A549 (cell line): ENCODE measurements at regions not wholly inside any gene's neighbourhood (a gene's known extent, or its start where the extent isn't known, plus 50 kb on each side); places are given as distances from the start of the nearest gene placed in this dataset.

Source experiments
- EHMT2 ChIP-seq: fragments of 200-600 bp; sonication (generic); IDR thresholded peaks from 2 replicates; pipeline ENCODE4 v1.6.1; 2016; ENCODE audit warnings: antibody characterized with exemption, low read depth, mild to moderate bottlenecking, moderate library complexity
- KDM1A ChIP-seq: fragments of 200-600 bp; sonication (generic); IDR thresholded peaks from 2 replicates; pipeline ENCODE4 v1.6.1; 2016; ENCODE audit warnings: low read depth, mild to moderate bottlenecking
- NFE2L2 ChIP-seq: fragments of 150-350 bp; conservative IDR thresholded peaks from 2 replicates; pipeline ENCODE4 v1.6.1; 2014; ENCODE audit warnings: low read length
- POLR2AphosphoS2 ChIP-seq: conservative IDR thresholded peaks from 2 replicates; pipeline ENCODE4 v1.6.1; 2012; ENCODE audit warnings: low read length, improper control_type of control experiment, inconsistent platforms

DNA sequence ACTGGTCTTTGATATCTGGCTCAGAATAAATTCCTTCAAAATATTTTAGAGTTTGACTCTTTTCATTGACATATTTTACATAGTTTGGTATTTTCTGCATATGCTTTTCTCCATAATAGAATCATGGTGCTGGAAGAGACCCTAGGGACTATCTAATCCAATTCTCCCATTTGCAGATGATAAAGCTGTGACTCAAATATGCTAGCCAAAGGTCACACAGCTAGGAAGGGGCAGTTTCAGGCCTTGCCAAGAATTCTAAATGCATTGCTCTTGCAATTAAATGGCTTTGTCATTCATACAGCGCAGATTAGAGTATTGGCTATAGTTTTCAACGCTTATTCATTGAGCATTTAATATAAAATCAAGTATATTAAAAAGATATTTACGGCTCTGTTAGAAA is 374.1 kb upstream of the RASGEF1B start:
- TF ChIP-seq KDM1A (no peak), EHMT2 (no peak), NFE2L2 (no peak), POLR2AphosphoS2 (no peak)
